ENCODE measurements at regions not wholly inside any gene's neighbourhood (a gene's known extent, or its start where the extent isn't known, plus 50 kb on each side); places are given as distances from the start of the nearest gene placed in this dataset.

GRCh38 chr17:45732926-45733505 lies 51.1 kb upstream of the CRHR1 start:
- intact Hi-C loops (cut with micrococcal nuclease): no loop called here

GRCh38 chr17:45733781-45734180 lies 50.3 kb upstream of the CRHR1 start:
- Histone ChIP-seq H3K4me1 (no peaks in the 10 kb centered on the region), H3K36me3 (no peaks in the 10 kb centered on the region), H3K4me3 (no peak overlapping the region), H3K27me3 (ENCODE audit: low read depth) (peaks cover 11% of the 10 kb centered on the region), H3K27ac (replicated peaks) (no peak overlapping the region), H3K9me3 (replicated peaks) (peaks cover 32% of the 10 kb centered on the region)
- intact Hi-C loops (cut with micrococcal nuclease): no loop called here
- TF ChIP-seq CTCF (IDR thresholded peaks at IDR 0.05; ENCODE audit: borderline replicate concordance): no peak
- no peak for DNase-seq

More at GRCh38 chr17:45732926-45733505, 51.1 kb upstream of the CRHR1 start:
- DNase-seq: no peak
- no peak overlapping the region for H3K27ac ChIP-seq (replicated peaks)
- no peaks in the 10 kb centered on the region for H3K4me1 ChIP-seq
- TF ChIP-seq CTCF (IDR thresholded peaks at IDR 0.05; ENCODE audit: borderline replicate concordance): no peak
- H3K4me3 ChIP-seq: no peak overlapping the region
- peaks cover 18% of the 10 kb centered on the region for H3K27me3 ChIP-seq (ENCODE audit: low read depth)
- H3K9me3 ChIP-seq (replicated peaks): peaks cover 32% of the 10 kb centered on the region
- H3K36me3 ChIP-seq: no peaks in the 10 kb centered on the region

All from left ventricle myocardium inferior (tissue), 1 donor.